ENCODE measurements at regions not wholly inside any gene's neighbourhood (a gene's known extent, or its start where the extent isn't known, plus 50 kb on each side); places are given as distances from the start of the nearest gene placed in this dataset.

GRCh38 chrX:45513042-45513441 is 312.4 kb upstream of the DIPK2B start:
- peaks cover 73 to 76% of the 10 kb centered on the region in 2 experiments for H3K9me3 Mint-ChIP-seq
- no peak overlapping the region for H3T11ph ChIP-seq (ENCODE audit: low read length)
- no CpG with 5 or more reads among the region's 3 CpGs for WGBS (ENCODE audit: extremely low coverage, insufficient read length, low lambda C conversion rate)
- H3K79me1 ChIP-seq (ENCODE audit: insufficient read depth, low read depth, low read length, poor library complexity, severe bottlenecking) = no peaks in the 10 kb centered on the region
- H3K4me2 ChIP-seq (ENCODE audit: insufficient read depth, insufficient read length, low read length) = no peak overlapping the region
- no peak overlapping the region for H3K9ac ChIP-seq (ENCODE audit: extremely low read depth, insufficient read length, low read length)
- no peak overlapping the region for H2BK5ac ChIP-seq (ENCODE audit: insufficient read length, low read length)
- no peaks in the 10 kb centered on the region for H3K23me2 ChIP-seq (ENCODE audit: insufficient read length, low read depth, low read length, poor library complexity, severe bottlenecking)
- H3K4ac ChIP-seq (ENCODE audit: low read depth, low read length) = no peak overlapping the region
- no peak overlapping the region for H3K23ac ChIP-seq (ENCODE audit: insufficient read length, low read depth, low read length)
- no peak for DNase-seq
- H3K4me1 Mint-ChIP-seq = peaks cover 12% of the 10 kb centered on the region in 2 experiments
- H3K14ac ChIP-seq (ENCODE audit: insufficient read depth, low read length) = no peak overlapping the region
- H3K56ac ChIP-seq (ENCODE audit: insufficient read length, low read depth, low read length) = no peak overlapping the region
- H3K9me3 ChIP-seq (ENCODE audit: control insufficient read depth, low read depth, low read length) = no peaks in the 10 kb centered on the region
- no peak overlapping the region for H2BK15ac ChIP-seq (ENCODE audit: low read depth, low read length)
- no peak overlapping the region for H3K18ac ChIP-seq (ENCODE audit: insufficient read length, low read depth, low read length)
- no peak overlapping the region for H4K5ac ChIP-seq (ENCODE audit: insufficient read length, low read depth, low read length)
- peaks cover 2% of the 10 kb centered on the region; the same call in 1 of the 2 replicates for H3K4me1 ChIP-seq (ENCODE audit: insufficient read depth, low read length)
- no peak for TF ChIP-seq CTCF (conservative IDR thresholded peaks at IDR 0.05)
- no peak overlapping the region for H2BK12ac ChIP-seq (ENCODE audit: insufficient read length, low read depth, low read length)
- no peak overlapping the region for H2BK120ac ChIP-seq (ENCODE audit: low read depth, low read length, poor library complexity, severe bottlenecking)
- H3K27ac ChIP-seq (ENCODE audit: insufficient read length, low read depth, low read length) = no peak overlapping the region
- H4K8ac ChIP-seq (replicated peaks; ENCODE audit: insufficient read length, low read depth, low read length) = no peak overlapping the region
- H2AFZ ChIP-seq (ENCODE audit: low read length) = no peak overlapping the region
- H3K79me2 ChIP-seq (ENCODE audit: insufficient read depth, low read length) = no peaks in the 10 kb centered on the region
- H4K20me1 ChIP-seq (ENCODE audit: control insufficient read depth, insufficient read depth, insufficient read length) = no peaks in the 10 kb centered on the region
- no peak overlapping the region for H3K27ac Mint-ChIP-seq
- H3K27me3 Mint-ChIP-seq (ENCODE audit: low read depth) = peaks cover 2% of the 10 kb centered on the region; the same call in 1 of the 2 replicates
- no peak overlapping the region for H4K91ac ChIP-seq (ENCODE audit: insufficient read length, low read depth, low read length)
- no peak overlapping the region for H2AK5ac ChIP-seq (ENCODE audit: insufficient read length, low read length)
- no peaks in the 10 kb centered on the region; a peak in 2 of 7 replicates for H3K36me3 Mint-ChIP-seq (ENCODE audit: insufficient read depth in 1 of 3, low read depth in 3 of 3)
- H2BK20ac ChIP-seq (ENCODE audit: low read depth, low read length, poor library complexity, severe bottlenecking) = no peak overlapping the region
- H3K27me3 ChIP-seq (ENCODE audit: insufficient read depth, low read length) = no peaks in the 10 kb centered on the region
- no peak overlapping the region for H3K4me3 Mint-ChIP-seq
